ENCODE measurements at regions not wholly inside any gene's neighbourhood (a gene's known extent, or its start where the extent isn't known, plus 50 kb on each side); places are given as distances from the start of the nearest gene placed in this dataset.

DNA sequence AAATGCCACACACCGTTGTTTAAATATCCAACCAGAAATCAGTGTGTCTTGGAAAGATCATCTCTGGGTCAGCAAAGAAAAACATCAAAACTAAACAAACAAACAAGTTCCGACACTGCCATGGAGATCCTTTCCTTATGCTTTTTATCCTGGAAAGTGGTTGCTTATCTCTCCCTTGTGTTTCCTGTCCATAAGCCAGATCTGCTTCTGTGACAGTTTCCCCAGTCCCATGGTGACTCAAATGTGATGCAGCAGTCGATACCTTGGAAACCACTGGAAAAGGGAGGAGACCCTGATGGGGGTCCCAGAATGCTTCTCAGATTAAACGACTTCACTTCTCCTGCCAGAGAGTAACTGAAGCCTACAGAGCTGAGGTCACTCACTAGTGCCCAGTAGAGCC lies 94.7 kb downstream of the DMRTA2 start:
- DNase-seq: no peak
- Mint-ChIP-seq H3K9me3 (no peaks in the 10 kb centered on the region), H3K4me1 (no peaks in the 10 kb centered on the region), H3K27ac (no peak overlapping the region), H3K4me3 (no peak overlapping the region), H3K27me3 (peaks cover 39% of the 10 kb centered on the region)
- ATAC-seq: no peak

DNA sequence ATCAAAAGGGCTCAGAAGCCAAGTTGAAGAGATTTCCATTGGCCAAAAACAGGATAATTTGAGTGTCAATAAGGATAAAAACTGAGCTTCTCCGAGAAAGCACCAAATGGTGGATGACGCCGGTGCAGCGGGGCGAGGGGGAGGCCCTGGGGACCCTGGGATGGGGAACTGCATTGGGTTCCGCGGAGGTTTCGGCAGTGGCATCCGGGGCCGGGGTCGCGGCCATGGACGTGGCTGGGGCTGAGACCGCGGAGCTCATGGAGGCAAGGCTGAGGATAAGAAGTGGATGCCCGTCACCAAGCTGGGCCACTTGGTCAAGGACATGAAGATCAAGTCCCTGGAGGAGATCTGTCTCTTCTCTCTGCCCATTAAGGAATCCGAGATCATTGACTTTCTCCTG lies 97.2 kb downstream of the DMRTA2 start:
- Mint-ChIP-seq H3K4me3 (no peak overlapping the region), H3K9me3 (no peaks in the 10 kb centered on the region), H3K4me1 (no peaks in the 10 kb centered on the region), H3K27ac (no peak overlapping the region), H3K27me3 (peaks cover 25% of the 10 kb centered on the region)
- ATAC-seq (no peak), DNase-seq (no peak)

DNA sequence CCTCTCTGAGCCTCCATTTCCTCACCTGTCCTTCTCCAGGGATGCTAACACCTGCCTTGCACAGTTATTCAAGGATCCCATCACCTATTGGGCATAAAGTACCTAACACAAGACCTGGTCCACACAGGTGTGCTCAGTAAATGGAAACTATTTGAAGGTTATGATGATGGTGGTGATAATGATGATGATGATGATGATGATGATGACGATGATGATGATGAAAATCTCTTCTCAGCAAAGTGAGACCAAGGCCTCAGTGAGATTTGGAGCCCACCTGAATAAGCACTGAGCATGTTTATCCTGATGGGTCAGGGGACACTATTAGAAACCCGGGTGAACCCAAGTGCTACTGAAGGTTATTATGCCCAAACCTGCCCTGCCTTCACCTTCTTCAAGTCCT lies 100.7 kb downstream of the DMRTA2 start:
- H3K4me1 Mint-ChIP-seq: no peaks in the 10 kb centered on the region
- no peak overlapping the region for H3K4me3 Mint-ChIP-seq
- H3K9me3 Mint-ChIP-seq: no peaks in the 10 kb centered on the region
- DNase-seq (no peak), ATAC-seq (no peak)
- no peak overlapping the region for H3K27ac Mint-ChIP-seq
- H3K27me3 Mint-ChIP-seq: peaks cover 21% of the 10 kb centered on the region

DNA sequence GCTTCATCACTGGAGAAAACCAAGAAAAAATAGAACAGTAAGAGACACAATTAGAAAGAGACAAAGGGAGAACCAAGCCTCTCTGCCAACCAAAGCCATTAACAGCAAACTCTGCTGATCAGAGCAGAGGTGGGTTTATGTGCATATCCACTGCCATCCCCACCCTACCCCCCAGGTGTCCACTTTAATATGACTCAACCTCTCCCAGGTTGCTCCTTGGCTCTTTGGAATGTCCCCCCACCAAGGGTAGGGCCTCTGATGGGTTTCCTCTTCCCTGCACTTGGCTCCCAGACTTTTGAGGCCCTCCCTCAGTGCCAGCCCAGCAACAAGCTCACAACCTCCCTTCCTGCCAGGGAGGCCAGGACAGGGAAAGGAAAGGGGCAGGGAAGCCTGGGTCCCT lies 104.8 kb downstream of the DMRTA2 start:
- no peak for DNase-seq
- Mint-ChIP-seq H3K4me3 (no peak overlapping the region), H3K9me3 (no peaks in the 10 kb centered on the region), H3K4me1 (no peaks in the 10 kb centered on the region), H3K27me3 (peaks cover 14% of the 10 kb centered on the region), H3K27ac (no peak overlapping the region)
- ATAC-seq: no peak

DNA sequence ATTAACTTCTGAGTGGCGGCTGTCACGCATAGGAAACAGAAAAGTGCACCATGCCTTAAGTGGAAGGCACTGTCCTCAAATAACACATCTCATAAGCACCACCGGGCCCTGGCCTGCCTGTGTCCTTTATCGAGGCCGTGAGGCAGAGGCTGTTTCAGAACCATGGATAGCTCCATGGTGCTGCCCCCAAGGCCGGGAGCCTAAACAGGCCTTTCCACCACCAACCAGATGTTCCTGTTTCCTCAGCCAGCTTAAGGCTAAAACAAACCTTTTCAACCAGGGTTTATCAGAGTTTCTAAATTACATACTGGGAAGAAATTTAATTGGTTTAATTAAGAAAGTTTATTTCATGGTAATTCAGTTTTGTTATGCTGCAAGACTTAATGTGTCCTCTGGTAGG lies 114.4 kb downstream of the DMRTA2 start:
- Mint-ChIP-seq H3K27me3 (peaks cover 15% of the 10 kb centered on the region), H3K27ac (no peak overlapping the region), H3K4me1 (no peaks in the 10 kb centered on the region), H3K9me3 (peaks cover 0 to 5% of the 10 kb centered on the region in 2 donors), H3K4me3 (no peak overlapping the region)
- no peak for ATAC-seq
- DNase-seq: no peak

DNA sequence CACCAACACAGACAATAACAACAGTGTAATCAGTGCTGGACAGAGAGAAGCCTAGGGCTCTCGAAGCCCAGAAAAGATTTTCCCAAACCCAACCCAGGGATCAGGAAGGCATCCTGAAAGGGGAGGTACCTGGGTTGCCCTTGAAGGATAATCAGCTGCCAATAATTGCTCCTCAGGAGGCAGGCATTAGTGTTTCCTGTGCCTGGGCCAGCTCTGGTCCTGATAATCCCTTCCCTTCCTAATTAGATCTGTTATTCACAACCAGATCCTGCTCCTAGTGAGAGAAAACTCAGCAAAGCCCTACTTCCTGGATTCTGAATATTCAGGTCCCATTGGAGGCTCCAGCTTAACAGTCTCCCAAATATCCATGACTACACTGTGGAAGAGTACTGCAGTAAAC lies 117.4 kb downstream of the DMRTA2 start:
- no peak for ATAC-seq
- no peak for DNase-seq
- Mint-ChIP-seq H3K27ac (no peak overlapping the region), H3K4me3 (no peak overlapping the region), H3K27me3 (peaks cover 10% of the 10 kb centered on the region), H3K4me1 (no peaks in the 10 kb centered on the region), H3K9me3 (peaks cover 0 to 5% of the 10 kb centered on the region in 2 donors)

DNA sequence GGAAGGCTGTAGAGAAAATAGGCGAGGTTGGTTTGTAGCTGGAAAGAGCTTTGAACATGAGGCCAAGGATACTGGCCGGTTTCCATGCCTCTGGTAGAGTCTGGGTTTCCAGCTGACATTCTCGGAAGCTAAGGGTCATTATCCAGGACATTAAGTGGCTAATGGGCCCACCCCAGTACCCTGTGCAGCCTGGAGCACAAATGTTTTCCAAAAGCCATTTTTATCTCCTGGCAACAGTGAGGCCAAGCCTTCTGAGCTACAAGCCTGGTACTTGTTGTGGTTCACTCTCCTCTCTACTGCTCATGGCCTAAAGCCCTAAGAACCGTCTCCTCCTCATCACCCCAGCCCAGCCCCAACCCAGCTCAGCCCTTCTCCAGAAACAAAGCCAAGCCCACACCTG lies 122.9 kb downstream of the DMRTA2 start:
- ATAC-seq (no peak), DNase-seq (no peak)
- no peaks in the 10 kb centered on the region for H3K27me3 Mint-ChIP-seq
- H3K9me3 Mint-ChIP-seq: no peaks in the 10 kb centered on the region
- H3K4me3 Mint-ChIP-seq: no peak overlapping the region
- peak overlapping the region in 1 of 2 donors; percentile 34 for H3K27ac Mint-ChIP-seq
- no peaks in the 10 kb centered on the region for H3K4me1 Mint-ChIP-seq

DNA sequence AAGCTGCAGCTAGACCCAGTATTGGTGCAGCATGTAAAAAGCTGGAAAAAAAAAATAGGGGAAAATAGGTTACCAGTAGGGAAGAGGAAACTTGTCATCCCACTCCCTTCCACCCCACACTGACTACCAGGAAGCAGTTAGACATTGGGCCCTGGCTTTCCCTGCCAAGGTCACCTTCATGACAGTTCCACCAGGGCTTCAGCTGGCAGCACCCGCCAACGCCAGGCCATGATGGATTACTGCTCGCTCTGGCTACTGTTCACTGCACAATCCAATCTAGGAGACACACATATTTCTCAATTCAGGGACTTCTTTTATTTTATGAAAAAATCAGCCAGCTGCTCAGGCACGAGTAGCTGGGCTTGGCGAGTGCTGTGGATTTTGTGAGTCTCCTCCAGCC lies 127.7 kb downstream of the DMRTA2 start:
- H3K27ac Mint-ChIP-seq: no peak overlapping the region
- H3K9me3 Mint-ChIP-seq: no peaks in the 10 kb centered on the region
- no peak overlapping the region for H3K4me3 Mint-ChIP-seq
- DNase-seq: no peak
- H3K27me3 Mint-ChIP-seq: peaks cover 7% of the 10 kb centered on the region
- ATAC-seq: no peak
- H3K4me1 Mint-ChIP-seq: no peaks in the 10 kb centered on the region

DNA sequence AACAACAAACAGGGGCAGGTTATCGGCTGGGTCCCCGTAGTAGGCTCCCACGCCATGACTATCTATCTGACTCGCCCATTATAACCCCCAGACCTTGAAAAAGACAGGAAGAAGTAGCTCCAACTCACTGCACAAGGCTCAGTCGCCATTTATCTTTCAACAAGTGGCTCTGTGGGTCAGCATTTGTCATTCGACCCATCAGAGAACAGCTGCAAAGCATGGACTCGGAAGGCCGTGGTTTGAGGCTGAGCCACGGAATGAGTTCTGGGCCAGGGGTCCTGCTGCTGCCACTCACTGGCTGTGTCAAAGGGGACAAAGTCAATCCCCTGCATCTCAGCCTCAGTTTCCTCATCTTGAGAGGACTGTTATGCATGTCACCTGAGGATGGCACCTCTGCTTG lies 131.0 kb downstream of the DMRTA2 start:
- Mint-ChIP-seq H3K9me3 (peaks cover 4 to 6% of the 10 kb centered on the region in 2 donors), H3K27me3 (peaks cover 20% of the 10 kb centered on the region), H3K27ac (no peak overlapping the region), H3K4me1 (no peaks in the 10 kb centered on the region), H3K4me3 (no peak overlapping the region)
- ATAC-seq (no peak), DNase-seq (no peak)

DNA sequence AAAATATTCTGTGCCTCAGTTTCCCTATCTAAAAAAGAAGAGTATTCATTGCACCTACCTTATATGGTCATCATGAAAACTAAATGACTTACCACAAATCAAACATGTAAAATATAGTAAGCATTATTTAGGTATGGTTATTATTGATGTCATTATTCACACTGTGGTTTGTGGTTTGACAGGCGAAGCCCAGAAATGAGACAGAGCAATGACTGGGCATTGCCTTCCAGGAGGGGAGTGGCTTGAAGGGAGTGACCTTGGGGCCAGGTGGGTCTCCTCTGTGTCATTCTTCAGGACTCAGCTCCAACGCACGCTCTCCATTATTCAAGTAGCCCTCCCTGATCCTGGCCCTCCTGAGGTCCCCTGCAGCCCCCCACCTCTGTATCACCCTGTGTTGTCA lies 133.7 kb downstream of the DMRTA2 start:
- H3K9me3 Mint-ChIP-seq: peaks cover 4 to 6% of the 10 kb centered on the region in 2 donors
- no peak for DNase-seq
- H3K27me3 Mint-ChIP-seq: peaks cover 27% of the 10 kb centered on the region
- no peaks in the 10 kb centered on the region for H3K4me1 Mint-ChIP-seq
- H3K4me3 Mint-ChIP-seq: no peak overlapping the region
- peak; percentile 79 for ATAC-seq
- H3K27ac Mint-ChIP-seq: peak overlapping the region in 1 of 2 donors; percentile 7

DNA sequence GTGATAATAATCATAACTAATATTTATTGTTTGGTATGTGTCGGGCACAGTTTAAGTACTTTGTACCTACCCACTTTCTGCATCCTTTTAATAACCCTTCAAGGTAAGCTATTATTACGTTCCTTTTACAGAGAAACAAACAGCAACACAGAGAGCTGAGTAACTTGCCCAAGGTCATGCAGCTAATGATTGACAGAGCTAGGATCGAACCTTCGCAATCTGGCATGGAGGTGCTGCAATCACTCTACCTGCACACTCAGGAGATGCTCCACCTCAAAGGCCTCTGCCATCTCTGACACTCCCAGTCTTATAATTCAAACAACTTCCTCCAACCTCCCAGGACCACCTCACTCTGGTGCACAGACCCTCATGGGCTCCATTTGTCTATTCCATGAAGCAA lies 137.2 kb downstream of the DMRTA2 start:
- no peak for ATAC-seq
- H3K27ac Mint-ChIP-seq: no peak overlapping the region
- H3K9me3 Mint-ChIP-seq: peaks cover 4 to 6% of the 10 kb centered on the region in 2 donors

DNA sequence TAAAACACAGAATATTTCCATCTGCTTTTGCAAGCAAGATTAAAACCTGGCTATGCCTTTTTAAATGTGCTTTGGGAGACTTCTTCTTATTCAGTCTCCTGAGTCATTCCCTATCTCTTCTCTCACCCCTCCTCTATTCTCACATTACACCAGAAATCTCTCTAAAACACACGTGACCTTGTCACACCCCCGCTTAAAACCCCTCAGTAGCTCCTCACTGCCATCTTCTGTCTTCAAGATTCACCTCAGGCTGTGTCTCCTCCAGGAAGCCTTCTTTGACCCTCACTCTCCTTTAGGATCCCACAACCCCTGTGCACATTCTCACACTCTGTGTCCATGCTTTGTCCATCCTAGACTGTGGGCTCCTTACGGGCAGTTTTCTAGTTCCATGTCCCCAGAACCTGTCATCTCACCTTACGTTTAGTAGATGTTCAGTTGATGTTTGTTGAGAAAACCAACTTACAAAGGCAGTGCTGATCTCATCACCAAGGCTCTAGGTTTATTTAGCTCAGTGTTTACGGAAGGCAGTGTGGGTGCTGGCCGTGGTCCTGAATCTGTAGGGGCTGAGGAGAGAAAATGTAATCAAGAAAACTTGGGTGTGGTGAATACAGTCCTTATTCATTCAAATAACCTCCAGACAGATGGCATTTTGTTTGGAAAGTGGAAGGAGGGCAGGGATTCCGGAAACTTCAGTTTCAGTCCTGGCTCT lies 143.5 kb downstream of the DMRTA2 start:
- Mint-ChIP-seq H3K4me1 (no peaks in the 10 kb centered on the region), H3K9me3 (no peaks in the 10 kb centered on the region), H3K27ac (no peak overlapping the region), H3K27me3 (peaks cover 49% of the 10 kb centered on the region), H3K4me3 (no peak overlapping the region)
- DNase-seq (no peak), ATAC-seq (no peak)

More for the DNA sequence above, 137.2 kb downstream of the DMRTA2 start:
- H3K4me1 Mint-ChIP-seq: no peaks in the 10 kb centered on the region
- H3K27me3 Mint-ChIP-seq: peaks cover 27% of the 10 kb centered on the region
- no peak overlapping the region for H3K4me3 Mint-ChIP-seq
- DNase-seq: no peak

DNA sequence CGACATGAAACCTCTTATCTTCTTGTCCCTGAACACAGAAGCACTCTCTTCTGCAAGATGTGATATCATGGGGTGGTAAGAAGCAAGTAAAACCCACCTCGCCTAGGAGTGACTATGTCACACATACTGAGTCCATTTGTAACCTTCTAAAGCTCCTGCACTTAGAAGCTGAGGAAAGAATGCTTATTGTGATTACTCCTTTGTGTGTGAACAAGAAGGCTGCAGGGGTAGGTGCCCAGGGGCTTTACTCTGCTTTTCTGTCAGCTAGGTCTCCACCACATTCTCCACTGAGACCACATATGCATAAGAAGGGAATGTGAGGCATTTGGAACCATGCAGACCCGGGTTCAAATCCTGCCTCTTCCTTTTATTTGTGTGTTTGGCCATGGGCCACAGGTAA lies 144.3 kb downstream of the DMRTA2 start:
- H3K4me3 Mint-ChIP-seq: no peak overlapping the region
- no peak overlapping the region for H3K27ac Mint-ChIP-seq
- ATAC-seq (no peak), DNase-seq (no peak)
- H3K9me3 Mint-ChIP-seq: no peaks in the 10 kb centered on the region
- H3K27me3 Mint-ChIP-seq: peaks cover 50% of the 10 kb centered on the region
- no peaks in the 10 kb centered on the region for H3K4me1 Mint-ChIP-seq

DNA sequence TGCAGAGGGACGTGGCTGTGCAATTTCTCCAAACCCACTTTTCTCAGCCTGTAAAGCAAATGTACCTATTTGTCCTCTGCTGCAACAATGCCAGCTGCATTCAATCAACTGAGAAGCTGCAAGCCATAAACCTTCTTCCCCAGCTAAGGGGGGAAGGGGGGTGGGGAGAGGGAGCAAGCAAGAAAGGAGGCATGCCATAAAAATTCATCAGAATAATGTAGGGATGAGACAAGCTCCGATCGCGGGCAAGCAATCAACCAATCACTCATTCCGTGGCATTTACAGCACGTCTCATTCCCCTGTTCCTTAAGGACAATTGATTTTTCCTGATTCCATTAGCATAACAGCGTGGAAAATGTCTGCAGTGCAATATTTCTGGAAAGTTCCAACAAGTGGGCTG lies 144.8 kb downstream of the DMRTA2 start:
- H3K9me3 Mint-ChIP-seq: no peaks in the 10 kb centered on the region
- H3K27ac Mint-ChIP-seq: no peak overlapping the region
- ATAC-seq: no peak
- no peak overlapping the region for H3K4me3 Mint-ChIP-seq
- H3K27me3 Mint-ChIP-seq: peaks cover 50% of the 10 kb centered on the region
- no peaks in the 10 kb centered on the region for H3K4me1 Mint-ChIP-seq
- no peak for DNase-seq

DNA sequence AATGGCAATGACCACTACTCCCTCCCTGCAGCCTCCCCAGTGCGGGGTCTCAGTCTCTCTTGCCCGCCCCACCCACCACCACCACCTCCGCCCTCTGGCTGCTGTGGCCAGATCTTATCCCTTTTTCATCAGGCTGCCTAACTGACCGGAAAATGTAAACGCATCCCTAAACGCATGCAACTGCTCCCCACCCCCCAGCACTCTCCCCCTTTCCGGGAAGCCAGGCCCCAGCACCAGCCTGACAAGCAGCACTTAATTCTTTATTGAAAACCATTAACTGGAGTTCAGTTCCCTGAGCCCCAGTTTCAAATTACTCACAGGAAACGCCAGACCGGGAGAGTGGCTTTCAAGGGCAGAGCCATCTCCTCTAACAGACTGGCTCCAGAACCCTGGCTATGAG lies 147.7 kb downstream of the DMRTA2 start:
- Mint-ChIP-seq H3K27me3 (peaks cover 57% of the 10 kb centered on the region), H3K9me3 (no peaks in the 10 kb centered on the region), H3K27ac (no peak overlapping the region), H3K4me3 (no peak overlapping the region), H3K4me1 (no peaks in the 10 kb centered on the region)
- DNase-seq: no peak
- no peak for ATAC-seq

DNA sequence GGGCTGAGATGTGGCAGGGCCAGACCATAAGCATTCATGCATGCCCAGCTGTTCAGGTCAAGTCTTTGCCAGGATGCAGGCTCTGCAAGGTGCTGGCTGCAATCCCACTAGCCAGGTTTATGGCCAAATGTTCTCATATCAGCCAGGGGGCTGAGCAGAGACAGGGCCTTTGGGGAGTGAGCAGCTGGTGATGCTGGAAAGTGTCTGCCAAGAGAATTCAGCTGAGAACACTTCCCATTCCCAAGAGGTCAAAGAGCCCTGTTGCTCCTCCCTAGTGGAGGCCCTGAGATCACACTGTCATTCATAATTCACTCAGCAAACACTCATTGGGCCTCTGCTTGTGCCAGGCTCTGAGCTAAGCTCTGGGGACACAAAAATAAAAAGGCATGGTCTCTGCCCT lies 150.3 kb downstream of the DMRTA2 start:
- ATAC-seq: no peak
- H3K4me1 Mint-ChIP-seq: no peaks in the 10 kb centered on the region

DNA sequence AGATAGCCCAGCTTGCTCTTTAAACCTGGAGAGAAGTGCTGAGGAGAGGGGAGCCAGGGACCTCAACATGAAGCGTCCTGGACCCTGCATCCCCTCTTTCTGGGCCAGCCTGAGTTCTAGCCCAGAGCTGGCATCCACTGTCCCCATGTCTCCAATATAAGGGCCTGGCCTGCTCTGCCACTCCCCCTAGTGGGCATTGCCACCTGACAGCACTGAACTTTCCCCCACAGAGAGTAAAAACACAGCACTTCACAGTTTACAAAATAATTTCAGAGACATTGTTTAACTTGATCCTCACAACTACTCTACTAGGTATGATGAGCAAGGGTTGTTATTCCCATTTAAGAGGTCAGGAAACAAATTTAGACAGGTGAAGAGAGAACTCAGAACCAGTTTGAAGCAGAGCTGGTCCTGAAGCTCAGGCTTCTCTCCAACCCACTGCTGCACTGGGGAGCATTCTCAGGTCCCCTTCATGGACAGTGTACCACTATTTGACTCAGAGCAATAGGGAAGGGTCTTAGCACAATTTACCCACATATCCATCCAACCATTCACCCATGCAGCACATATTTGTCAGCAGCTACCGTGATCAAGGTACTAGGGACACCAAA lies 151.2 kb downstream of the DMRTA2 start:
- H3K27me3 Mint-ChIP-seq: peaks cover 44% of the 10 kb centered on the region
- DNase-seq (peak; percentile 21 to 26), ATAC-seq (peak; percentile 78)
- no peak overlapping the region for H3K4me3 Mint-ChIP-seq
- no peaks in the 10 kb centered on the region for H3K4me1 Mint-ChIP-seq
- H3K9me3 Mint-ChIP-seq: no peaks in the 10 kb centered on the region
- H3K27ac Mint-ChIP-seq: no peak overlapping the region

More for the DNA sequence above, 150.3 kb downstream of the DMRTA2 start:
- no peak overlapping the region for H3K27ac Mint-ChIP-seq
- no peaks in the 10 kb centered on the region for H3K9me3 Mint-ChIP-seq
- no peak for DNase-seq
- H3K4me3 Mint-ChIP-seq: no peak overlapping the region
- H3K27me3 Mint-ChIP-seq: peaks cover 47% of the 10 kb centered on the region
